ENCODE measurements at regions not wholly inside any gene's neighbourhood (a gene's known extent, or its start where the extent isn't known, plus 50 kb on each side); places are given as distances from the start of the nearest gene placed in this dataset.
"Not testable (repeated sequence)": the region's sequence is repeated elsewhere in the genome, so short reads cannot be mapped to it uniquely, and the experiment has no call there.

GRCh38 chr2:109712123-109712449, 82.0 kb upstream of the RGPD5 start:
- H3K27me3 ChIP-seq (ENCODE audit: low read depth, low read length) = no peaks in the 10 kb centered on the region
- no peaks in the 10 kb centered on the region for H3K79me2 ChIP-seq (ENCODE audit: low read length)
- H3K4me3 ChIP-seq (ENCODE audit: low read length) = no peak overlapping the region
- H3K4me2 ChIP-seq (ENCODE audit: low read length) = no peak overlapping the region
- H4K20me1 ChIP-seq (ENCODE audit: insufficient read depth, low read length) = no peaks in the 10 kb centered on the region
- no peaks in the 10 kb centered on the region for H3K36me3 ChIP-seq (replicated peaks; ENCODE audit: low read depth, low read length)
- H3K9ac ChIP-seq (ENCODE audit: low read length) = no peak overlapping the region
- no peak overlapping the region for H2AFZ ChIP-seq (ENCODE audit: low read depth, low read length)
- no peaks in the 10 kb centered on the region for H3K9me3 ChIP-seq (ENCODE audit: insufficient read depth, low read length)
- H3K27ac ChIP-seq (ENCODE audit: low read length) = no peak overlapping the region
- H3K4me1 ChIP-seq (ENCODE audit: low read length) = no peaks in the 10 kb centered on the region
- TF ChIP-seq CTCF (IDR thresholded peaks at IDR 0.05; ENCODE audit: low read depth, low read length) (no peak), EZH2phosphoT487 (IDR thresholded peaks at IDR 0.05; ENCODE audit: low read depth) (no peak)

GRCh38 chr2:109712746-109713145, 81.4 kb upstream of the RGPD5 start:
- H3K4me2 ChIP-seq (ENCODE audit: low read length) = no peak overlapping the region
- no peaks in the 10 kb centered on the region for H3K9me3 ChIP-seq (ENCODE audit: insufficient read depth, low read length)
- no peaks in the 10 kb centered on the region for H3K36me3 ChIP-seq (replicated peaks; ENCODE audit: low read depth, low read length)
- no peak overlapping the region for H3K9ac ChIP-seq (ENCODE audit: low read length)
- H3K4me1 ChIP-seq (ENCODE audit: low read length) = no peaks in the 10 kb centered on the region
- H3K79me2 ChIP-seq (ENCODE audit: low read length) = no peaks in the 10 kb centered on the region
- no peak overlapping the region for H3K27ac ChIP-seq (ENCODE audit: low read length)
- H4K20me1 ChIP-seq (ENCODE audit: insufficient read depth, low read length) = no peaks in the 10 kb centered on the region
- no peaks in the 10 kb centered on the region for H3K27me3 ChIP-seq (ENCODE audit: low read depth, low read length)
- no peak for TF ChIP-seq CTCF (IDR thresholded peaks at IDR 0.05; ENCODE audit: low read depth, low read length)
- TF ChIP-seq EZH2phosphoT487 (IDR thresholded peaks at IDR 0.05; ENCODE audit: low read depth) = no peak
- no peak overlapping the region for H3K4me3 ChIP-seq (ENCODE audit: low read length)
- no peak overlapping the region for H2AFZ ChIP-seq (ENCODE audit: low read depth, low read length)

- no peak overlapping the region for H3K27ac ChIP-seq (ENCODE audit: low read length)
- no peak overlapping the region for H3K9ac ChIP-seq (ENCODE audit: low read length)
- H3K4me2 ChIP-seq (ENCODE audit: low read length) = no peak overlapping the region
- no peaks in the 10 kb centered on the region for H3K27me3 ChIP-seq (ENCODE audit: low read depth, low read length)
- H4K20me1 ChIP-seq (ENCODE audit: insufficient read depth, low read length) = no peaks in the 10 kb centered on the region
- TF ChIP-seq EZH2phosphoT487 (IDR thresholded peaks at IDR 0.05; ENCODE audit: low read depth) = no peak
- TF ChIP-seq CTCF (IDR thresholded peaks at IDR 0.05; ENCODE audit: low read depth, low read length) = no peak
- H3K4me1 ChIP-seq (ENCODE audit: low read length) = no peaks in the 10 kb centered on the region
- no peak overlapping the region for H3K4me3 ChIP-seq (ENCODE audit: low read length)
- no peaks in the 10 kb centered on the region for H3K36me3 ChIP-seq (replicated peaks; ENCODE audit: low read depth, low read length)
- no peak overlapping the region for H2AFZ ChIP-seq (ENCODE audit: low read depth, low read length)
- H3K79me2 ChIP-seq (ENCODE audit: low read length) = no peaks in the 10 kb centered on the region
- no peaks in the 10 kb centered on the region for H3K9me3 ChIP-seq (ENCODE audit: insufficient read depth, low read length)
These were observed 78.7 kb upstream of the RGPD5 start for GRCh38 chr2:109715313-109715805.

GRCh38 chr2:109716596-109716995, 77.5 kb upstream of the RGPD5 start:
- not testable (repeated sequence) for H3K4me2 ChIP-seq (ENCODE audit: low read length); H3K79me2 ChIP-seq (ENCODE audit: low read length); H3K27me3 ChIP-seq (ENCODE audit: low read depth, low read length); H3K4me3 ChIP-seq (ENCODE audit: low read length); H2AFZ ChIP-seq (ENCODE audit: low read depth, low read length); H3K9me3 ChIP-seq (ENCODE audit: insufficient read depth, low read length); H4K20me1 ChIP-seq (ENCODE audit: insufficient read depth, low read length); H3K36me3 ChIP-seq (replicated peaks; ENCODE audit: low read depth, low read length); H3K27ac ChIP-seq (ENCODE audit: low read length); H3K9ac ChIP-seq (ENCODE audit: low read length); H3K4me1 ChIP-seq (ENCODE audit: low read length)

- Histone ChIP-seq H3K36me3 (replicated peaks; ENCODE audit: low read depth, low read length) (no peaks in the 10 kb centered on the region), H3K27ac (ENCODE audit: low read length) (no peak overlapping the region), H3K27me3 (ENCODE audit: low read depth, low read length) (no peaks in the 10 kb centered on the region), H3K4me2 (ENCODE audit: low read length) (no peak overlapping the region), H3K4me1 (ENCODE audit: low read length) (no peaks in the 10 kb centered on the region), H3K79me2 (ENCODE audit: low read length) (no peaks in the 10 kb centered on the region), H2AFZ (ENCODE audit: low read depth, low read length) (no peak overlapping the region), H3K4me3 (ENCODE audit: low read length) (no peak overlapping the region), H4K20me1 (ENCODE audit: insufficient read depth, low read length) (no peaks in the 10 kb centered on the region), H3K9me3 (ENCODE audit: insufficient read depth, low read length) (no peaks in the 10 kb centered on the region), H3K9ac (ENCODE audit: low read length) (no peak overlapping the region)
- TF ChIP-seq CTCF (IDR thresholded peaks at IDR 0.05; ENCODE audit: low read depth, low read length) = no peak
These were observed 76.0 kb upstream of the RGPD5 start for GRCh38 chr2:109718139-109718538.

Measured in OCI-LY3 (cell line).